Fibroblast of skin of left biceps (primary cell): ENCODE measurements at regions not wholly inside any gene's neighbourhood (a gene's known extent, or its start where the extent isn't known, plus 50 kb on each side); places are given as distances from the start of the nearest gene placed in this dataset.

ENCODE experiments used
- DNase-seq, 2 experiments: peaks; one replicate each; pipeline ENCODE4 v3.0.0-alpha.2; 2013; ENCODE audit warnings: low read depth in 2 of 2

DNA sequence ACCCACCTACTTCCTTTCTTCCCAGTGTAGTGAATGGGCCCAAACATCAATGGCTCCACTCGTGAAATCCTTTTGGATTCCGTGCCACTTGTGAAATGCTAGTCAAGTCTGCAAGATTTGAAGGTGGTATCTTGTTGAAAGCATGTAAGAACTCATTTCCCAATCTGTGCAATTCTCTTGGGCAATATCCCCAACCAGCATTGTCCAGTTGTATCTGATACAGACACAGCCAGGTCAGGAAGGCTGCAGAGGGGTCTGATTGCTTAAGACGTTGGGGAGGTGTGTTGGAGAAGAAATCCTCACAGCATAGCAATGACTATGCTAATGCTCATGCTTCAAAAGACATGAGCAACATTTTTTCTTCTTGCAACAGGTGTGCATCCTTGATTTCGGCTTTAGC is 164.8 kb downstream of the VEGFC start:
- DNase-seq: no peak

- DNase-seq: no peak
These were observed 161.1 kb downstream of the VEGFC start for GRCh38 chr4:176631611-176632010.
